GM19043 (cell line): ENCODE measurements at regions not wholly inside any gene's neighbourhood (a gene's known extent, or its start where the extent isn't known, plus 50 kb on each side); places are given as distances from the start of the nearest gene placed in this dataset.

Experiments
- ATAC-seq: cut with Tn5 transposase; IDR thresholded peaks from one replicate; pipeline ENCODE4 v1.9.1; 2021; ENCODE audit warnings: low read depth; ENCODE audit not compliant: unreplicated experiment

DNA sequence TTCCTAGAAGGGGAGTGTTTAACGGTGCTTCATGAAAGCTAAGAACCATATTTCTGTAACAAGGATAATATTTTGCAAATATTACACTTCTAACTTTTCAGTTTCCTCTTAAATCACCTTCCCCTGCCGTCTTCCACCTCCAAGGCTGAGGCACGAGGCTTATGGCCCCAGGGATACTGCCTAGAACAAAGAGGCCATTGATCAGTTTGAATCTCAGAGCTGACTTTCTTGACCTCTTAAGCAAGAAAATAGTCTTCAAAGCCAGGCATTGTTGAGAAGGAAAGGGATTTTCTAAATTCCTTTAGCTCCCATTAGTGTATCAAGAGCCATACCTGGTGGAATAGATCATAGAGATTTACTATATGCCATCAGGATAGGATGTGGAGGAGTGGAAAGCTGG is 566.2 kb downstream of the BNC2 start:
- ATAC-seq: no peak

DNA sequence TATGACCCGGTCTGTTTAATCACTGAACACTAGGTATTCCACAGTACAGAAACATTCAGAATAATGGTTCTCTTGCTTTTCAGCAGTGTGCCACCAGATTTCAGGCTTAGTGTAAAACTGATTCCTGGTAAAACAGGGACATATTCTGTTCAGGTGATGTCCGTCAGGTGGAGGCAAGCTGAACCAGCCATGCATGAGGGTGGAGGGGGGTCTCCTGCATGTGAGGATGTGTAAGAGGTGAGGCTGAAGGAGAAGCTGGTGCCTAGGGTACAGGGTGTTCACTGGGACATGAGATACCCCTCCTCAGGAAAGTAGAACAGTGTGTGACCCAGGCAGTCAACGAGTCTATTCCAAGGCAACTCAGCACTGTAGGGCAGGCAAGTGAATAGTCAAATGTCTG is 563.9 kb downstream of the BNC2 start:
- no peak for ATAC-seq

DNA sequence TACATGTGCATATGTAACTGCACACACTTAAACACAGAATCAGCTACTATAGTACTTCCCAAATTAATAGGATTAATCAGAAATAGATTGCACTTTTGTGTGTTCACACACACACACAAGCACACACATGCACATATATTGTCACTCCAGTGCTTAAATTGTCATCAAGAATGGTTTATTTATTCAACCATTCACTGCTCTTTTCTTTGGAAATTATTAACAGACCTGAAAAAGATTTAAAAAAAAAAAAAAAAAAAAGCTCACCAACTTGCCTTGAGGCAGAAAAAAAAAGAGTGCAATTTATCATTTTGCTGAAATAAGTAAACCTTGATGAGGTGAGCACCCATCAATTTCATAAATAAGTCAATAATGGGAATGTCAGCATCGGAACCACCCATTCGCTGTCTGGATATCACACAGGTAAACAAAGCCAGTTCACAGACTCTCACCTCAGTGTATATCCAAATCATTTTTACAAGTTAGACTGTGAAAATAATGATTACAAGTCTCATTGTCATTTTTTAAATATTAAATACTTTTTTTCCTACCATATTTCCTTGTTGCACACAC is 562.8 kb downstream of the BNC2 start:
- no peak for ATAC-seq

DNA sequence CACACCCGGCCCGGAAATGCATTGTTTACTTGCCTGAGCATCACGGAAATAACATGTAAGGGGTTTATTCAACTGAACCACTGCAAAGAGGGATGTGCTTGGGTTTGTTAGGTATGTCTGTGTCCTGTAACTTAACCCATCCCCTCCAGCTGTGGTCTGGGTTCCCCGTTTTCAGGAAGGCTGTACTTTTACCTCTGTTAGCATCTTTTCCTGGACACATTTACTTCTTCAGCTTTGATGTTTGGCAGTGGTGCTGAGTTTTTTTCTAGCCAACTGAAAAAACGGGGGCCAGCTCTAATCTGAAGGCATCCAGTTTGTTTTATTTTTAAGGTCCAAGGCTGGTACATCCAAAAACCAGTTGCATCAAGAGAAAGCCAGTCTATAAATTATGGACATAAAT is 561.8 kb downstream of the BNC2 start:
- no peak for ATAC-seq

DNA sequence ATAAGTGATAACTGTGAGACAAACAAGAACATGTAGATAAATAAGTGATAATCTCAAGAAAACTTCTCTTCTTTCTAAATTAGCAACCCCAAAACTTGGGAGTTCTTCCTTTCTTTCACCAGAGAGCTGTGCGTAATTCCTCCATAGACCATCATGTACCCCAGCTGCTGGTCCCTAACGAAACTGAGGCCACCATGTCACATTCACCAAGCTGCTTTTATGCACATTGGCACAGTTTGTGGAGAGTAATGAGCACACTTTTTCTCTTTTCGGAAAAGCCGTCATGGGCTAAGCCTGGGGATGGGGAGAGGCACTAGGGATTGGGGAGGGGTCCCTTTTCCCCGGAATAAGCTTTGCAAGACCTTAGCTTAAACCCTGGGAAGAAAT is 561.4 kb downstream of the BNC2 start:
- ATAC-seq: no peak

DNA sequence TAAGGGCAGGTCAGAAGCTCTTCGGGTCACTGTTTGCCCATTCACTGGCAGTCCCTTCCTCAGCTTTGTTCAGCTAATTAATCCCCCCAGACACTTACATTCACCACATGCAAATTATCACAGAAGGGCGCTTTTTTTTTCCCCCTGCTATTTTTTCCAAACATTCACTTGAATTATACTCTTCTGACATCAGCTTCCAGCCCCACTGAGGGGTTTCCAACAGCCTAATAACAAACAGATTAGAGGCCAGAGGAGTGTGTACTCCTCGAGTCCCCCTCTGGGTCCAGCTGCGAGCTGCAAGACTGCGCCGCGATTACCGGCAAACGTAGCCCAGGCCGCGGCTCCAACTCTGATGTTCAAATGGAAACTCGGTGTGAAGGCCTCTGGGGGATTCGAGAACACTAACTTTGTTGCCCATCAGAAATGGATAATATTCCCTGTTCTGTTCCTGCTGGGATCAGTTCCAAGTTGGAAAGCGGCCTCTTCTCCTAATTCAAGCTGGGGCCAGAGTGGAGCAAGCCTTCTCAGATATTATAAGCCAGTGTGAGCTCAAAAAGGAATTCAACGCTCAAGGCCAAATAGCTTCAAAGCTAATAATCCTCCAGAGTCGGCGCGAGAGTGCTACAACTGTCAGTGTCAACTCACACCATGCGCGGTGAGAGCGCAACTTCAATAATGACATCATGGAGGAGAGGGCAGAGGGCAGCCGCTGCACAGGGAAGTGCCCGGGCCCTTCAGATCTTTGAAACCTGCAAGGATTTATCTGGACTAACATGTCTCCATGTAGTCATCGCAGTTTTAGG is 560.8 kb downstream of the BNC2 start:
- ATAC-seq: no peak

DNA sequence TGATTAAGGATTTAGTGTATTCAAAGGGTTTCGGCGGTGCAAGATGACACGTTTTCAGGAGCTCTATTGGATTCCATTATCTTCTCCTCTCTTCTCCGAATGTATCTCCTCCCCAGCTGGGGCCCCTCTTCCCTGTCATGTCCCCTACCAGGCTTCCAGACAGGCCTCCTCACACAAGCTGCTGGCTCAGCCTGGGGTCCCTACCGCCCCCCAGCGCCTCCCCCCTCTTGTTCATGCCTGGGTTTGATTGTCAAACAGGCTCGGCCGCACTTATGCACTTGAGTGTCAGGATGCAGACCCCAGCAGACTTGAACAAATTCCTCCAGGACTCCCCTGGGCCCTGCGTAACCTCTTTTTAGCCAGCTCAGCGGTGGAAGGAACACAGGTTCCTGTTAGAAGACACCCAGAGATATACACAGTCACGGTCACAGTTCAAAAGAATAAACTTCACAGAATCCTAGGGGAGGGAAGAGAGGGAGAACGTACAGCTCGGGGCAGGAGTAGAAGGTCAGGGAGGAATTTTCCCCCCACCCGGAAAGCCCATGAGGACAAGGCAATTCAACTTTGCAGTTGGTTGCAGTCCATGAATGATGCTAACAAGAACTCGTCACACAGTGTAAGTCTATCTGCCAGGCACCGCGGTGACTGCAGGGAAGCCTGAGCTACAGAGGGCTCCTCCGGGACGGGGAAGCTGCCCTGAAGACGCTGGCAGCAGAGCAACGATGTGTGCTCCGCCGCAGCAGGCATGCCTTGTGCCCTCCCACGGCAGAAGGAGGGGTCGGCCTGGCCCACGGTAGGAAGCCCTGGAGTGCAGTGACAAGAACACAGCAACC is 560.0 kb downstream of the BNC2 start:
- ATAC-seq: no peak

DNA sequence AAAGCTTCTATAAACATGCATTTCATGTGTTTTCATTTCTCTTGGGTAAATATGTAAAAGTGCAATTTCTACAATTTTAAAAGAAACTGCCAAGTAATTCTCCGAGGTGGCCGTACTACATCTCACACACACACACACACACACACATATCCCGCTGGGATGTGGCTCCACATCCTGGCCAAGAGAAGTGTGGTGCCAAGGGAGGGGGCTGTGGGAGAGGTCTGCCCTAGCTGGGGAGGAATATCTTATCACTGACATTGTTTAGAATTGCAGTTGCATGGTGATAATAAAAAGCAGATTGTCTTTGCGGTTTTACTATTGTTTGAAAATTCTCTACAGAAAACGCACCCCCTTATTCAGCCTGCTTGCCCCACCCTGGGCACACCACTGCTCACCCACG is 558.4 kb downstream of the BNC2 start:
- ATAC-seq: no peak

DNA sequence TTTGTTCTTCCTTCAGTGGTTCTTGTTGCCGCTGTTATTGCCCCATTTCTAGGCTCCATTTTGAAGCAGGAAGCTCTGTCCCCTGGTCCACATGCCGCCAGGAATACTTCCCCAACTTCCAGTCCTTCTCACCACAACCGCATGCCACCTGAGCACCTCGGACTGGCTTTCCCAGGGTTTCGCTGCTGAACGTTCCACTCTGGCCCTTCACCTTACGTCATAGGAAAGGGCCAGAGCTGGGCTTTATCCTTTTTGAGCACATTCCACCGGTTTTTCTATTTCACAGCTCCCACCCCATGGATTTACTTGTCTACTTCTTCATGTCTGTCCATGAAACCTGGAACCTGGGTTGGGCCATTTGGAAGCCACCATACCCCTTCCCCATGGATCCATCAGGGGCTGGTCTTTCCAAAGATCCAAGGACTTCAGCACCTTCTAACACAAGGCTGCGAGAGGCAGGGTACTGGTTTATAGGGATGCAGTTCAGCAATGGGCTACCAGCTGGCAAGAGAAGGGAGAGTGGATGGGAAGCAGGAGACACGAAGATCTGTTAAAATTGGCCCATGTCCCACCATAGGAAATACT is 557.4 kb downstream of the BNC2 start:
- no peak for ATAC-seq

DNA sequence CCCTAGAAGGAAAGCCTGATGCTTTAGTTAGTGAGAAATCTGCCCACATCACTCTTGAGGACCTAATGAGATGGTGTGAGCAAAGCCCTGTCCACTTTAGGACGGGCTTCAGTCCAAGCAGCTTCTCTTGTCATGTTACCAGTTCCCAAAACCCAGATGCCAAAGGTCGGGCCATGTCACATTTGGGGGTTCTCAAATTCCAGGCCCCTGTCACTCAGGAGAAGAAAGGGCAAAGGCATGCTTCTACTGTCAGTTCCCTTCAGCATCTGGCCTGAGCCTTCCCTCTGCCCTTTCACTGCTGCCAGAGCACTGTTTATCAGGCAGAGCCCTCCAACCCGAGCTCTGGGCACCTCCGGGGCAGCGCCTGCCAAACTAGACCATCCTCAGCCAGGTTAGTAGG is 556.0 kb downstream of the BNC2 start:
- no peak for ATAC-seq

DNA sequence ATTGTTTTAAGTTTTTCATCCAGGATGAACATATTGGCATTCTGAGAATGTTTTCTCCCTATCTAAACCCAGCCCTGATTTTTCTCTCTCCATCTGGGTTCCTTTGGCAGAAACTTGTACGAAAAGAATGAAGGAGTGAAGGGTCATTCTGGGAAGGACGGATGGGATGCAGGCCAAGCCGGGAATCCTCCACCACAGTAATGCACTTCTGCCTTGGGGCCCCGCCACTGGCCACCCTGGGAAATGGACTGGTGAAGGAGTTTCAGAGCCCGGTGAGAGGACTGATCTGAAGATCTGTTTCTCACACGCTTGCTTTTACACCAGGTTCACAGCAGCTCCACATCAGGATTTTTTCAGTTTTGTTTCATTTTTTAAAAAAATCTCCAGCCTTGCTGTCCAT is 554.8 kb downstream of the BNC2 start:
- ATAC-seq: no peak

DNA sequence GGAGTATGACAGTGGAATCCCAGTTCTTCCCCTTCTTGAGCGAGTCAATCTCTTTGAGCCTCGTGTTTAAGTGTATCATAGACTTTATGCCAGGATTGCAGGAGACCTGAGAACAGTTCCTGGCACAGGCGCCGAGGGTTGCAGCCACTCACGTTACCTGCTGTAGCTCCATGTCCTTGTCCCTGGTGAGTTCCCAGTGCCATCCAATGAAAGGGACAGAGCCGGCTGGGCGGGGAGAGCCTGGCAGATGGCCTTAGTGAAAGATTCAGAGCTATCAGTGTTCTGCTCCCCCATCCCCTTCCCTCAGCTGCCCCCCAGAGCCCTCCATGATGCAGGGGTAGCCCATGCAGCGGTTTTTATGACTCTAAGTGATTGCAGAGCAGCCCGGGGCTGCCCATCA is 554.0 kb downstream of the BNC2 start:
- no peak for ATAC-seq

DNA sequence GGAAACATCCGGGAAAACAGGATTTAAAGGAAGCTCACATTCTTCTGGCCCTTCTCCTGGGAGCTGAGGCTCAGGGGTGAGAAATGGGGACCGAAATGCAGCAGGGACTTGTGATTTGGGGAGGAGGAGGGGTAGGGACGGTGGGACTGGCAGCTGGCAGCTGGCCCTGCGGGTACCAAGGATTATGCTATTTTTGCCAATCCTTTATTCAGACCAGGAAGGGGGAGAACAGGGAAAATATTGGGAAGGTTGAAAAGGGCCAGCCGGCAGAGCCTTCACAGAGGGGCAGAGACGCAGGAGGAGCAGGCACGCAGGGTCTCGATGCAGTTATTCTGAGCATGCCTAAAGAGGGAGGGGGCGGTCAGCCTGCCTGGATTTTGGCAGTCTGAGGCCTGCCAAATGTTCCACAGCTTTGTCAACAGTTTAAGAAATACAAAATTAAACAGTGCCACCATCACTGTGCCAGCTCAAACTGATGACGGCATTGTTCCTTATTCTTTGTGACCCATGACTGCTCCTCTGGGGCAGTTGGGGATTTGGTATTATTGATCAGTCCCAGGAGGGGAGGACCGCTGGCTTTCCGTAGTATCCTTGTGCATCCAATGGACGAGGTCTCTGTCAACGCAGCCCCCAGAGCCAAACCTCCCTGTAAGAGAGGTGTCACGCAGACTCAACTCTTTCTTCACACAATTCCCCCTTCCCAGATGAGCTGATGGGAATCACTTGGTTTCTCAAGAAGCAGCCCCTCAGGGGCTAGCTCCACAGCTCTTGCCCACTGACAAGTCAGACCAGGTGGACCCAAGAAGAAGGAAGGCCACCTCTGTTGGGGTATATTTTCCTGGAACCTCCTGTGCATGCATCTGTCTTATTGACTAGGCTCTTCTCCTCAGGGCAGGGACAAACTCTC is 553.3 kb downstream of the BNC2 start:
- no peak for ATAC-seq

DNA sequence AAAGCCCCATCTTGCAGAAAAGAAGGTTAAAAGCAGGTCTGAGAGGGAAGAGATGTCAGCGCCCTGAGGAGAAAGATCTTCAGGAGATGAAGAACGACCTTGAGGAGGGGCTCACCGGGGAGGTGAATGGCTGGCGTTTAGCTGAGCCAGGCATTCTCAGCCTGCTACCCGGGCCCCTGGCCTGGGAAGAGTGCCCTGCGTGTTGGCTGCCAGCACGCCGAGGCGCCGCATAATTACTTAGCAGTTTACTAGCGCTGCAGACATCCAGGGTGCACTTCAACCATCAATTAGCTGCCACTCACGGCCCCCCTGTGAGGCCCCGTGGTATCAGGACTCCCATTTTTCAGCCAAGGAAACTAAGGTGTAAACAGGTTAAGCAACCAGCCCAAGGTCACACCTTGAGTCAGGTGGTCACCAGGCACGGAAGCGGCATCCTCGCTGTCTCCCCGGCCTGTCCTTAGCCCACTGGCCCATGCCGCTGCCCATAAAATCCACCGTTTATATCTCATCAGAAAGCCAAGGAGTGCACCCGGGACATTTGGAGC is 551.9 kb downstream of the BNC2 start:
- ATAC-seq: no peak

DNA sequence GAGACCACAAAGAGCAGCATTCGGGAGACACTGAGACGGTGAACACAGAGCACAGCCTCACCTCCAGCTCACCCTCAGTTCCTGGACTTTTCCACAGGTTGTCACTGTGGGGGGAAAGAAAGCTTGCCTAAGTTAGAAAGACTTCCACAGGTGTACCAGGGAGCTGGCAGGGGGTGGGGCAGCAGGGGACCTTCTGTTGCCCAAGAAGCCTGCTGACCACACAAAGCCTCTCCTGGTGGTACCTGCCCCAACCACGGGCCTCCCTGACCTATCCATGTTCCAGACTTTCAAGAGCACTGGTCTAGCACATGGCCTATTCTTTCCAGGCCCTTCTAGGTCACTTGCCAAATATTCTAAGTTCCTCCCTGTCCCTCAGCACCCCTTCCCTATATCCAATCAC is 550.8 kb downstream of the BNC2 start:
- ATAC-seq: no peak

DNA sequence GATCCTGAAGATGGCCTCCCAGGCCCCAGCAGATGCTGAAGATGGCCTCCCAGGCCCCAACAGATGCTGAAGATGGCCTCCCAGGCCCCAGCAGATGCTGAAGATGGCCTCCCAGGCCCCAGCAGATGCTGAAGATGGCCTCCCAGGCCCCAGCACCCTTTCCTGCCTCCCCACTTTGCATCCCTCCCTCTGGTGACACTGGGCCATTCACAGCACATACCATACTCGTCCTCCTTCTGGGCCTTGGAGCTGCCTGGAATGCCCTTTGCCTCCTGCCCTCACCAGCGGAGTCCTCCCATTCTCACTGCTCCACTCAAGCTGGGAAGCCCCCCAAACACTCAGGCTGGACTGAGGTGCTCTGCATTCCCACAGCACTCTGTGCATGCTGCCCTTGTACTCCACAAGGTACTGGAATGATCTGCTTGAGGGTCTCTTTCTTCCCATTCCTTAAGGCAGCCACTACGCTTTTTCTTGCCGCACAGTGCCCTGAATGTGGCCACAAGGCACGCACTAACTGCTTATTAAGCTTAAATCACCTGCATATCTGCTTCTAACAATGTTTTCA is 550.0 kb downstream of the BNC2 start:
- no peak for ATAC-seq

DNA sequence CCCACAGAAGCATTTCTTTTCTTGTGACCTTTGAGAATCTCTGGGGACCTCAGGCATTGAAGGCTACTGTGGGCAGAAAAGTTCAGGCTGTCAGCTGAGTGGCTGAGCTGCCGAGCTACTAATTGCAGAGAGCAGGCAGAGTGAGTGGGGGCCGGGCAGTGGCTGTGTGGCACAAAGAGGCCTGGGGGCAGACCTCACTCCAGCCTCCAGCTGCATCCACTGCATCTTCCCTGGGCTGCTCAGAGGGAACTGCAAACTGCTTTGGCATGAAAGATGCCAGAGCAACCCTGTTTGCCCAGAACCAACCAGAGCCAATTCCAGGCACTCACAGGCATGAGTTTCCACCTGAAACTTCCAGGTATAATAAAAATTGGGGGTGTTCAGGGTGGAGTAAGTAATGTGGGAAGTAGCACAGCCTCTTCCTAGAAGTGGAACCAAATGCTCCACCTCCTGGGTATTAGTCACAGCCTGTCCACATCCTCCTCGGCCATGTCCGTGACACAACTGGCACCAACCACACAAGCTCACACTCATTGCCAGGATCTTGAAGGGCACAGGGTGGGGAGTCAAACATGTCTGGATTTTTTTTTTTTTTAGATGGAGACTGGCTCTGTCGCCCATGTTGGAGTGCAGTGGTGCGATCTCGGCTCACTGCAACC is 548.9 kb downstream of the BNC2 start:
- no peak for ATAC-seq

DNA sequence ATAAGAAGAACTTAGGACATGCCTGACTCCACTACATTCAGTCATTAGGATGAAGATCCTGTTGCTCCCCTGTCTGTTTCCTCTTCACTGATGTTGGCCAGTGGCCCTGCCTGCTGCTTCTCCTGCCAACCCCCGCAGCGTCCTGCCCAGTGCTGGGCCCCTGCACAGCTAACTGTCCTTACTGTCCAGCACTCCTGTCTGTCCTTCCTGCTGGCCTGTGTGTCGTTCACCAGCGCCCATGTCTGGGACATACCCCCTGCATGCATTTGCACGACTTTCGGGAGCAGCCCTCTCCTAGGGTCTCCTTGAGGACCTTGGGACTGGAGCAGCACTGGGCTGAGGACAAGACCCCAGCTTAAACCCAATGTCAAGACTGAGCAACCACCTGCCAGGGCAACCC is 547.6 kb downstream of the BNC2 start:
- no peak for ATAC-seq

DNA sequence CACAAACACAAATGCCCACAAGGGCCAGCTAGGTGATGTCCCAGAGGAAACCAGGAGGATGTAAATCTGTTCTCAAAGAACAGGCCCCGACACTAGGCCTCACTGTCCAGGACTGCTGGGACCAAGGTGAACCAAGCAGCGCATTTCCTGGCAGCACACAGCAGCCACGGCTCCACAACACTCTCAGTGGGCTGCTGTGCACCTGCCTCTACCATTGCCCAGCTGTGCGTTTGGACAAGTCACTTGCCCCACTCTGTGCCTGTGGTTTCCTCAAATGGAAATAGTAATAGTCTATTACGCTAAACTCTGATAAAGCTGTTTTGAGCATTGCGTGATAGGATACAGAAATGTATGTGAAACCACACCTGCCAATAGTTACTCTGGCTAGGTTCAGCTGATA is 544.5 kb downstream of the BNC2 start:
- ATAC-seq: no peak
